Muscle layer of colon (tissue), 2 donors: ENCODE measurements at regions not wholly inside any gene's neighbourhood (a gene's known extent, or its start where the extent isn't known, plus 50 kb on each side); places are given as distances from the start of the nearest gene placed in this dataset.
"Not testable (repeated sequence)": the region's sequence is repeated elsewhere in the genome, so short reads cannot be mapped to it uniquely, and the experiment has no call there.

Experiments
- H3K27ac ChIP-seq: one replicate; pipeline ENCODE4 v1.7.0; 2013; ENCODE audit warnings: low read depth, mild to moderate bottlenecking, low read length, moderate library complexity
- H3K27me3 ChIP-seq, 2 donors: one replicate each; pipeline ENCODE4 v1.7.0; 2013; ENCODE audit warnings: low read length in 2 of 2, mild to moderate bottlenecking in 2 of 2; ENCODE audit not compliant: insufficient read depth in 2 of 2, control insufficient read depth in 1 of 2
- H3K36me3 ChIP-seq: one replicate; pipeline ENCODE4 v1.7.0; 2013; ENCODE audit warnings: mild to moderate bottlenecking, low read length; ENCODE audit not compliant: insufficient read depth
- H3K4me1 ChIP-seq: one replicate; pipeline ENCODE4 v1.7.0; 2013; ENCODE audit warnings: mild to moderate bottlenecking, low read length; ENCODE audit not compliant: insufficient read depth
- H3K4me3 ChIP-seq, 2 donors: one replicate each; pipeline ENCODE4 v1.7.0; 2013; ENCODE audit warnings: low read length in 2 of 2, low read depth in 1 of 2, mild to moderate bottlenecking in 1 of 2, moderate library complexity in 1 of 2
- H3K9ac ChIP-seq: one replicate; pipeline ENCODE4 v1.7.0; 2013; ENCODE audit warnings: low read length
- H3K9me3 ChIP-seq: one replicate; pipeline ENCODE4 v1.7.0; 2013; ENCODE audit warnings: mild to moderate bottlenecking, low read length
- donor health status: abdominal sarcoma.
- donor health status: Adenocarcinoma of cecum.

GRCh38 chr5:105134328-105134727 lies 1571.7 kb upstream of the NUDT12 start:
- Histone ChIP-seq H3K27ac (no peak overlapping the region), H3K4me1 (no peaks in the 10 kb centered on the region), H3K36me3 (no peaks in the 10 kb centered on the region), H3K27me3 (no peaks in the 10 kb centered on the region), H3K9ac (no peak overlapping the region), H3K4me3 (no peak overlapping the region), H3K9me3 (no peaks in the 10 kb centered on the region)

DNA sequence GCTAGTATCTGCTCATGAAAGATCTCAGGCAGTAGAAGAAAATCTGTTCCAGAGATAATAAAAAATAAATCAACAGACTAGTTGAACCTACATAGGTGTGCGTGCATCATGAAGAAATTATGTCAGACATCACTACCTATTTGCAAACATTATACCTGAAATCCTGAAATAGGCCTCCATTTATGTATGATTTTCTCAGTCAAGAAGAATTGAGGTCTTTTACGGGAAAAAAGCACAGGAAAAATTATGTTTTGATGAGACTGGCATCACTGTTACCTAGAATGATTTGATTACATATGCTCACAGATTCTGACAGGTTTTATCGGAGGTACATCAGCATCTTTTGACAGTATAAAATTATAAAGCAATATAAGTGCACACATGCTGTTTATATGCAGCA lies 1570.5 kb upstream of the NUDT12 start:
- H3K27ac ChIP-seq, result no peak overlapping the region
- H3K9ac ChIP-seq, result no peak overlapping the region
- no peak overlapping the region for H3K4me3 ChIP-seq
- H3K36me3 ChIP-seq, result no peaks in the 10 kb centered on the region
- H3K27me3 ChIP-seq, result no peaks in the 10 kb centered on the region
- H3K9me3 ChIP-seq, result no peaks in the 10 kb centered on the region
- no peaks in the 10 kb centered on the region for H3K4me1 ChIP-seq

DNA sequence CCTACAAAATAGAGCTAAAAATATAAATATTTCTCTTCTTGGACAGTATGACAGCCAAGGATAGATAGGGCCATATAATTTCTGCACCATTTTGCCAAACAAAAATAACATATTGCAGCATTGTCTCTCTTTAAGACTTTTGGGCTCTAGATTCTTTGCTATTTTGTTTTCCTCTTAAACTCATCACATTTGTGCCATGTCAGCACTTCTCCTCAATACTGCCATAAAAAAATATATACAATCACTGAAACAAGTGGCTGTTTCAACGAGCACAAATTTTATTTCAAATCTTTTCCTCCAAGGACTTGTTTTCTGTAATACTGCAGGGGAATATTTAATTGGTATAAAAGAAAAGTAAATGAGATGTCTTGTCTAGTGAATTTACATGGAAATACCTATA lies 1570.0 kb upstream of the NUDT12 start:
- Histone ChIP-seq H3K27me3 (no peaks in the 10 kb centered on the region), H3K4me1 (no peaks in the 10 kb centered on the region), H3K36me3 (no peaks in the 10 kb centered on the region), H3K27ac (no peak overlapping the region), H3K9me3 (no peaks in the 10 kb centered on the region), H3K9ac (no peak overlapping the region), H3K4me3 (no peak overlapping the region)

GRCh38 chr5:105131045-105131444 lies 1568.5 kb upstream of the NUDT12 start:
- Histone ChIP-seq H3K4me1 (no peaks in the 10 kb centered on the region), H3K27me3 (no peaks in the 10 kb centered on the region), H3K9me3 (no peaks in the 10 kb centered on the region), H3K36me3 (no peaks in the 10 kb centered on the region), H3K27ac (no peak overlapping the region), H3K9ac (no peak overlapping the region), H3K4me3 (no peak overlapping the region)

- Histone ChIP-seq H3K9ac (no peak overlapping the region), H3K27ac (no peak overlapping the region), H3K36me3 (no peaks in the 10 kb centered on the region), H3K4me3 (no peak overlapping the region), H3K9me3 (no peaks in the 10 kb centered on the region), H3K27me3 (no peaks in the 10 kb centered on the region), H3K4me1 (no peaks in the 10 kb centered on the region)
Observed at GRCh38 chr5:105101577-105101976, 1539.0 kb upstream of the NUDT12 start.

GRCh38 chr5:105088961-105089360 lies 1526.4 kb upstream of the NUDT12 start:
- Histone ChIP-seq H3K4me3 (no peak overlapping the region), H3K27me3 (no peaks in the 10 kb centered on the region), H3K9me3 (no peaks in the 10 kb centered on the region), H3K27ac (no peak overlapping the region), H3K4me1 (no peaks in the 10 kb centered on the region), H3K36me3 (no peaks in the 10 kb centered on the region), H3K9ac (no peak overlapping the region)

DNA sequence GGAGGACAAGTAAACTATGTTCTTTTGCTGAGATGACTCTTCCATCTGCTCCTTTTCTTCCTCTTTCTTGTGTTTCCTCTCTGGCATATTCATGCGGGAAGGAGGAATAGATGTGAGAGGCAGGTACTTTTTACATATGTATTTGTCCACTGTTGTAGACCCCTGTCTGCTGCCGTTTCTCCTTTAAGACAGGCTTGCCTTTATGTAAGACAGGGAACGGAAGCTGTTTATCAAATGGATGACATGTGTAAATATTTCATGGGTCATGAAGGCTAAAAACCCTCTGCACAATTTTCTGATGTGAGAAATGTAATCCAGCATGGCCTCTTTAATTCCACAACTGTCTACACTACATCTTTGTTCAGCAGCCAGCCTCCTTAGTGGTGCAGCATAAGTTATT lies 1525.5 kb upstream of the NUDT12 start:
- Histone ChIP-seq H3K9me3 (no peaks in the 10 kb centered on the region), H3K27ac (no peak overlapping the region), H3K4me1 (no peaks in the 10 kb centered on the region), H3K36me3 (no peaks in the 10 kb centered on the region), H3K27me3 (no peaks in the 10 kb centered on the region), H3K4me3 (no peak overlapping the region), H3K9ac (no peak overlapping the region)

DNA sequence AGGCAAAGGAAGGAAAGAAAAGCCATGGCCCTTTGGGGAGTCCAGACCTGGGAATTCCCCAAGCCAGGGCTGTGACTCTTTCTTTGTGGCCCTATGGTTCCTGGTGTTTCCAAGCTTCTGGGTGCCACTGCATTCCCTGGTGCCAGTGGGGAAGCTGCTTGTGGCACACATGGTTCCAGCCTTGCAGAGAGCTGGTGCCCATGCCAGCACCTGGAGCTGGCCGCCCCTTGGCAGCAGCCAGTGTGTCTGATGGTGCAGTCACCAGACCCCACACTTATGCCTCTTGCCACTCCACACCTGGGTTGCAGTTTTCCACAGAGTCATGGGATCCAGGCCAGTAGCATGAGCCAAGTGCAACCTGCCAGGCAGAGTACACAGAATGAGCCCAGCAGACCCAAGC lies 1495.3 kb upstream of the NUDT12 start:
- Histone ChIP-seq H3K4me3 (no peak overlapping the region), H3K27me3 (no peaks in the 10 kb centered on the region), H3K4me1 (no peaks in the 10 kb centered on the region), H3K27ac (no peak overlapping the region), H3K9me3 (no peaks in the 10 kb centered on the region), H3K36me3 (no peaks in the 10 kb centered on the region), H3K9ac (no peak overlapping the region)

DNA sequence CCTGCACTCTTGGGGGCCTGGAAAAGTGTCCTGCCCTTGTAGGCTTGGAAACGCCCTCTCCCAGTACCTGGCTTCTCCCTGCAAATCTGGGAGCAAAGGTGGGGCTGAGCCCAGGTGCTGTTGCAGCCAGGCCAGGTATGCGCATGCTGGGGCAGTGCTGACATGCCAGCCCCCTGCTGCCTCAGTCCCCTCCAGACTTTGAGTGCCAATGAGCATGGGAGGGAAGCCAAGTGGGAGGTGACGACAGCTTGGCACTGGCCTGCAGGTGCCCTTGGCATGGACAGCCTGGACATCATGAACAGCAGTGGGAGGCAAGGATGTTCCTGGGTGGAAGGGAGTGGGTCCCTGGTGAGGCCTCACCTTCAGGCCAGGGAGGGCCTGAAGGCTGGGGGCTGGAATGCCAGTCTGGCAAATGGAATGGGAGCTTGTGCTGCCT lies 1494.4 kb upstream of the NUDT12 start:
- H3K27ac ChIP-seq, result no peak overlapping the region
- no peaks in the 10 kb centered on the region for H3K36me3 ChIP-seq
- H3K27me3 ChIP-seq, result no peaks in the 10 kb centered on the region
- no peaks in the 10 kb centered on the region for H3K4me1 ChIP-seq
- no peak overlapping the region for H3K4me3 ChIP-seq
- H3K9me3 ChIP-seq, result no peaks in the 10 kb centered on the region
- no peak overlapping the region for H3K9ac ChIP-seq

- Histone ChIP-seq H3K9ac (no peak overlapping the region), H3K27ac (no peak overlapping the region), H3K27me3 (no peaks in the 10 kb centered on the region), H3K4me1 (no peaks in the 10 kb centered on the region), H3K4me3 (no peak overlapping the region), H3K36me3 (no peaks in the 10 kb centered on the region), H3K9me3 (no peaks in the 10 kb centered on the region)
Observed at GRCh38 chr5:105054406-105054805, 1491.8 kb upstream of the NUDT12 start.

GRCh38 chr5:105042623-105043022 lies 1480.0 kb upstream of the NUDT12 start:
- no peaks in the 10 kb centered on the region for H3K4me1 ChIP-seq
- no peaks in the 10 kb centered on the region for H3K27me3 ChIP-seq
- no peak overlapping the region for H3K27ac ChIP-seq
- no peaks in the 10 kb centered on the region for H3K9me3 ChIP-seq
- H3K36me3 ChIP-seq, result no peaks in the 10 kb centered on the region
- H3K9ac ChIP-seq, result no peak overlapping the region
- H3K4me3 ChIP-seq, result no peak overlapping the region

DNA sequence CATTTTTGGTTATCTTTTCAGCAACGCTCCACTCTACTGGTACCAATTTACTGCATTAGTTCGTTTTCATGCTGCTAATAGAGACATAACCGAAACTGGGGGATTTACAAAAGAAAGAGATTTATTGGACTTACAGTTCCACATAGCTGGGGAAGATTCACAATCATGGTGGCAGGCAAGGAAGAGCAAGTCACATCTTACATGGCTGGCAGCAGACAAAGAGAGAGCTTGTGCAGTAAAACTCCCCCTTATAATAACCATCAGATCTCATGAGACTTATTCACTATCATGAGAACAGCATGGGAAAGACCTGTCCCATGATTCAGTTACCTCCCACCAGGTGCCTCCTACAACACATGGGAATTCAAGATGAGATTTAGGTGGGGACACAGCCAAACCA lies 1474.2 kb upstream of the NUDT12 start:
- not testable (repeated sequence) for H3K4me1 ChIP-seq, H3K27ac ChIP-seq, H3K27me3 ChIP-seq, H3K36me3 ChIP-seq, H3K9me3 ChIP-seq, H3K4me3 ChIP-seq, H3K9ac ChIP-seq
